Erythroblast (primary cell): ENCODE measurements at regions not wholly inside any gene's neighbourhood (a gene's known extent, or its start where the extent isn't known, plus 50 kb on each side); places are given as distances from the start of the nearest gene placed in this dataset.

ENCODE experiments used
- DNase-seq, 2 experiments: peaks; one replicate each; lab custom pipeline; 2025; lab: John Stamatoyannopoulos, UW
- GATA1 ChIP-seq: IDR thresholded peaks from 2 replicates; pipeline ENCODE4 v1.6.1; 2011; ENCODE audit warnings: low read depth, mild to moderate bottlenecking, control low read depth, low read length, moderate library complexity
- POLR2A ChIP-seq: IDR thresholded peaks from 2 replicates; pipeline ENCODE4 v1.6.1; 2011; ENCODE audit warnings: mild to moderate bottlenecking, low read length

- TF ChIP-seq GATA1 (no peak), POLR2A (no peak)
- DNase-seq, result peak in 1 of 2 experiments; percentile 6
Observed at GRCh38 chr20:22918286-22918983, 116.7 kb upstream of the SSTR4 start.

- TF ChIP-seq POLR2A (no peak), GATA1 (no peak)
- DNase-seq, result no peak
Observed at GRCh38 chr20:22920898-22921297, 114.2 kb upstream of the SSTR4 start.

GRCh38 chr20:22921595-22922421 is 113.3 kb upstream of the SSTR4 start:
- TF ChIP-seq GATA1 (no peak), POLR2A (no peak)

GRCh38 chr20:22922987-22923386 is 112.1 kb upstream of the SSTR4 start:
- no peak for TF ChIP-seq GATA1
- no peak for TF ChIP-seq POLR2A
- no peak for DNase-seq

More at GRCh38 chr20:22921595-22922421, 113.3 kb upstream of the SSTR4 start:
- DNase-seq, result peak; percentile 25 to 36

DNA sequence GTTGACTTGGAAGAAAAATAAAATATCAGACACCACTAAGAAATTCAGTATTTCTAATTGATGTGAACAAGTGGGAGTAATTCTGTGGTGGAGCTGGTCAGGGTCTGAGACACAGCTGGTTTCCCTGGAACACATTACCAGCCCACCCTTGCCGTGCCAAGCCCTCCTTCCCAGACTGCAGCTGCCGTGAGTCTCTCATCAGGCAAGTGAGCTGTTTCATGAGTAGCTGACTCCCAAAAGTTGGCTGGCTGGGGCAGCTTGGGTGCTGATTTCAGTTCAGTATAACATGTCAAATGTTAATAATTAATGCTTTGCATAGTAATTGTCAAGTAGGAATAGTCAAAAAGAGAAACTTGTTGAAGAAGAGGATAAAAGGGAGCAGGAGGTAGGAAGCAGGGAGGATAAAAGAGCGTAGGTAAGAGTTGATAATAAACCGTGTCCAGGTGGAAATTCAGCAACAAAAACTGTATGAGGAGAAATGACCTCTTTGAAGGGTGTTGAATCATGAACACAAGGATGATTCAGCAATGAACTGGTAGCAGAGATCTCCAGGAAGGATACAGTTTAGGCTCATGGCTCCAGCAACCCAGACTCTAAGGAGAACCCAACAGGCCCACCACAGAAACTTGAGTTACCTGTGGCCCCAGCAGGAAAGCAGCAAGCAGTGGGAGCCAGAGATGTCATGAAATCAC is 110.9 kb upstream of the SSTR4 start:
- TF ChIP-seq GATA1, result no peak
- no peak for TF ChIP-seq POLR2A
- peak in 1 of 2 experiments; percentile 20 for DNase-seq

GRCh38 chr20:22924949-22925612 is 110.0 kb upstream of the SSTR4 start:
- DNase-seq, result no peak
- TF ChIP-seq GATA1 (no peak), POLR2A (no peak)

DNA sequence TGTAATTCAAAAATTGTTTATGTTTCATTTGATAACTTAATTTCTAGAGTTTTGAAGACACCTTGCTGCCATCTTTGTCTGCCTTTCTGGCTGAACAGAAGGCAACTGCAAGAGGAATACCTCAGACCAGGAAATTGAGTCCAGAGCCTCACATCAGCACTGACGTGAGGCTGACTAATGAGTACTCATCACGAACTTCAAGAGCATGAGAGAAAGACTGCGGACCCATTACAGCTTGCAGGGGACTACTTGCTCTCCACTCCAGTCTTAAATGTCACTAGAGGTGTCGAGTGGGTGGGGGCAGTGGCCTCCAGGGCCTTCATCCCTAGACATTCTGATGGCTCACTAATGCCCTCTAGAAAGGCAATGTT is 109.5 kb upstream of the SSTR4 start:
- no peak for TF ChIP-seq GATA1
- no peak for TF ChIP-seq POLR2A

DNA sequence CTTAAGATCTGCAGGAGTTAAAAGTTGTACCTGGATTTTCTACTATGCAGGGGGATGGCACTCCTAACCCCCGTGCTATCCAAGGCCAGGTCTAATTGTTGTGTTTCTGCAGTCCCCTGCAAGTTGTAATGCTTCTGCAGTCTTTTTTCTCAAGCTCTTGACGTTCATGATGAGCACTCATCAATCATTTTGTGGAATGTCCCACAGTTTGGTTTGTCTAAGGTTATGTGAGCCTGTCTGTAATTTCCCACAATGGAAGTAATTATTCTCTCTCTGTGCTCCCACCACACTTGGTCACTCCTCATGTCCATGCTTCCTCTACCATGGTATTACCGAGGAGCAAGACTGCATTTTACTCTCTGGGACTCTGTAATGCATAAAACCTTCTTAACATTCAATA is 107.6 kb upstream of the SSTR4 start:
- TF ChIP-seq GATA1 (no peak), POLR2A (no peak)
- no peak for DNase-seq

More for the DNA sequence above, 109.5 kb upstream of the SSTR4 start:
- DNase-seq, result no peak

DNA sequence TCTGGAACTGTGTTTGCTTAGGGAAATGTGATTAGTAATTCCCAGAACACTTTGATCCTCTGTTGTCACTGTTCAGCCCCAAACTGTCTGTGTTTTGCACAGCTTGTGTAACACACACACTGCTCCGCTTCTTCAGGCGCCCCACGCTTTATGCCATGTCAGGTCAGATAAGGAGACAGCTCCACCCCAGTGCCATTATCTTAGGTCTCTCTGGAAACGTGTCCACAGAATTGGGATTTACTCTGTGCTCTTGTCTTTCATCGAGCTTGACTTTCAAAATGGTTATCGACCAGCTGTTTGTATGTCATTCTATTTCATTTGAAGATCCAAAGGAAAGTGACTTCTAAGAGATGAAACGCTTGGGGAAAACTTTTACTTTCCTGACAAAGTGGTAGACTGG is 106.4 kb upstream of the SSTR4 start:
- TF ChIP-seq POLR2A, result no peak
- TF ChIP-seq GATA1, result no peak

DNA sequence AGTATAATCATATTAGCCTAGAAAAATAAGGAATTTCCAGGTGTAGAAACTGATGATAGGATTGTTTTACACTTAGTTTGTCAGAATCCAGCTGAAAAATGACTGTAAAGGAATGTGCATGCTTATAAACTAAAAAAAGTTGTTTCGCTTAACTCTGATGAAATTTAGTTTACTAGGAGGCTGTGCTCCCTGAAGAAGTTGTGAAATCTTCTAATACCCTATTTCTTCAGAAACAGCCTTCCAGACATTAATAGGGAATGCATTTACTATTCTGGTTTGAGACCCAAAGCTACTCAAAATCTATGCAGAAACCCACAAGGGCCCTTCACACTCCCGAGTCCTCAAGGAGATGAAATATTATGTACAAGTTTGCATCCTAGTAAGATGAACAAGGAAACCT is 105.5 kb upstream of the SSTR4 start:
- TF ChIP-seq GATA1 (no peak), POLR2A (no peak)

More for the DNA sequence above, 106.4 kb upstream of the SSTR4 start:
- peak; percentile 53 to 55 for DNase-seq

GRCh38 chr20:22931653-22932608 is 103.2 kb upstream of the SSTR4 start:
- no peak for TF ChIP-seq POLR2A
- no peak for TF ChIP-seq GATA1
- no peak for DNase-seq

More for the DNA sequence above, 105.5 kb upstream of the SSTR4 start:
- no peak for DNase-seq

- TF ChIP-seq GATA1, result no peak
- TF ChIP-seq POLR2A, result no peak
- no peak for DNase-seq
Observed at GRCh38 chr20:22939181-22939580, 95.9 kb upstream of the SSTR4 start.
